ENCODE measurements at regions not wholly inside any gene's neighbourhood (a gene's known extent, or its start where the extent isn't known, plus 50 kb on each side); places are given as distances from the start of the nearest gene placed in this dataset.

DNA sequence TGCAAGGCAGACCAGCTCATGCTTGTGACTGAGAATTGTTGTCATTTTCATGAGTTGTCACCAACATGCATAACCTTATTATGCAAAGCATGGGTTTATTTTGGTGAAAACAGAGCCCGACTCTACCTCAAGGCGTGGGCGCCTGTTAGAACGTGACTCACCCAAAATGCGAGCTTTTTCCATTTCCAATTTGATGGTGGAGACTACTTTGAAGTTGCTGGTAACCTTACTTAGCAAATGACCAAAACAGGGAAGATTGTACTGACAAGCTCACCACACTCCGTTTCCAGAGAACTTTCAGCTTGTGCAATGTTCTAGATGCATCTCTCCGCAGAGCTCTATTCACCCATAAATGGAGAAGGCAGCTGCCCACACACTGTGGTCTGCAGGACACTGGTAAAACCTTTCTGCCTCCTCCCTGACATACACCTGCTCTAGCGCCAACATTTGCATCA is 284.5 kb downstream of the MAF start:
- Mint-ChIP-seq H3K4me3 (peak overlapping the region; percentile 50), H3K9me3 (no peaks in the 10 kb centered on the region), H3K27ac (peak overlapping the region; percentile 80), H3K4me1 (ENCODE audit: low read depth) (peaks cover 21% of the 10 kb centered on the region), H3K27me3 (peaks cover 57% of the 10 kb centered on the region), H3K36me3 (ENCODE audit: low read depth) (no peaks in the 10 kb centered on the region)

DNA sequence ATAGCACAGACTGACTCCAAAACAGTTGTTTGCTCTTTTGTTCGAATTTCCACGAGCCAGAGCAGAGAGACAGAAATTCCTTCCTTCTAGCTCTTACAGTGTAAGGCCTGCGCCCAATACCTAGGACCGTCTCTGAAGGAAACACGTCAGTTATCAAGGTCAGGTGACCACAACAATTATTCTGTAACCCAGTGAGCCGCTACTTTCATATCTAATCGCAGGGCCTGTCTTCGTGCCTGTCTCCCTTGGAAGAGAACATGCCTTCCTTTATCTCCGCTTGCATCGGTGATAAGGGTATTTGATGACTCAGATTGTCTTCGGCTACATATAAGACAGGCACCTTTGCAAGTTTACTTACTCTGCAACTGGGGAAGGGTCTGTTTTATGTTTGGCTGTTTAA is 288.0 kb downstream of the MAF start:
- no peak overlapping the region for H3K27ac Mint-ChIP-seq
- no peaks in the 10 kb centered on the region for H3K36me3 Mint-ChIP-seq (ENCODE audit: low read depth)
- H3K4me1 Mint-ChIP-seq (ENCODE audit: low read depth): peaks cover 29% of the 10 kb centered on the region
- H3K4me3 Mint-ChIP-seq: no peak overlapping the region
- no peaks in the 10 kb centered on the region for H3K9me3 Mint-ChIP-seq
- peaks cover 35% of the 10 kb centered on the region for H3K27me3 Mint-ChIP-seq

DNA sequence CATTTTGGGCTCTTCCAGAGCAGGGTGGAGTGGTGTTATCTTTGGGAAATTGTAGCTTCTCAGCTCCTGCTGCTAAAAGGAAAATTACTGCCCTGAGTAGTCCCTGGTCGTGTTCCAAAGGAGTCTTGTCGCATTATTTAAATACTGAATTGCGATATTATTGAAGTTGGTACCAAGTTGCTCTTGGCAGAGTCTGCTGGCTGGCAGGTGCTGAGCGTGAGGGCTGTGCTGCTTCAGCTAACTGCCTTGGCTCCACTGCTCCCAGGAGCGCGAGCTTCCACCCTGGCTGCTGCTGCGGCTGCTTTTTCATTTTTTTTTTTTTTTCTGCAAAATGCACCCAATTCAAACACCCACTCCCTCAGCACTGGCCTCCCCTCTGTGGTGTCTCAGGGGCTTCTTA is 289.8 kb downstream of the MAF start:
- Mint-ChIP-seq H3K27me3 (peaks cover 26% of the 10 kb centered on the region), H3K27ac (no peak overlapping the region), H3K9me3 (no peaks in the 10 kb centered on the region), H3K36me3 (ENCODE audit: low read depth) (no peaks in the 10 kb centered on the region), H3K4me3 (no peak overlapping the region), H3K4me1 (ENCODE audit: low read depth) (peaks cover 16% of the 10 kb centered on the region)

DNA sequence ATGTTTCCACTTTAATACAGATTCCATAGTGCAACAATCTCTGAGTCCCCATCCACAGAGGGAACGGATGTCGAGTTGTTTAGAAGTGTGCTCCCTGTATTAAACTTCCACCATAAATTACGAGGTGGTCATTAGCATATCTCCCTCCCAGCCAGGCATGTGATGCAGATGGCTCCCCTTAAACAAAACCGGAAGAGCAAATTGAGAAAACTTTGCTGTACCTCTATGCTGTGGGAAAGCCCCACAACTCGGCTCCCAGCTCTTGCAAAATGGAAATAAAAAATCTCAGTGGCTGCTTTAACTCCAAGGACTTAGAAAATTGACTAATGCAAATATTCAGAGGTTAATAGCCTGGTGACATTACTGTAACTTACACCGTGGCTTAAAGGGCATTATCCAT is 290.9 kb downstream of the MAF start:
- peaks cover 29% of the 10 kb centered on the region for H3K27me3 Mint-ChIP-seq
- H3K9me3 Mint-ChIP-seq: no peaks in the 10 kb centered on the region
- no peak overlapping the region for H3K27ac Mint-ChIP-seq
- H3K4me1 Mint-ChIP-seq (ENCODE audit: low read depth): peaks cover 10% of the 10 kb centered on the region
- H3K36me3 Mint-ChIP-seq (ENCODE audit: low read depth): no peaks in the 10 kb centered on the region
- H3K4me3 Mint-ChIP-seq: no peak overlapping the region

DNA sequence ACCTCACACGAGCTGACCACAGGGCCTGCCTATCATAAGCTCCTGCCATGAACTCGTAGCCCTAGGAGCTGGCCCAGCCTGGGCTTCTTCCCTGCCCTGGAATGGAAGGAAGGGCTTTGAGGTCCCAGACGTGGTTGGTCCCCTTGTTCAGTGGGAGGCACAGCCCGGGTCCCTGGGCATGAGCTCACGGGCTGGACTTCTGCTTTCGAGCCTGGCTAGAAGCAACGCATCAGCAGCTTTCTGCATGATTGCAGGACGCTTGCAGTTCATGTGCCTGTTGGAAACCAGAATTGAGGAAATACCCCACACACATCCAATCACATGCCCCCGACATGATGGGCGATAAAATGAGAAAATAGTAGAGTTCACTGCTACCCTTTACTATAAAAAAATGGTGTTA is 293.3 kb downstream of the MAF start:
- Mint-ChIP-seq H3K4me1 (ENCODE audit: low read depth) (peaks cover 10% of the 10 kb centered on the region), H3K9me3 (no peaks in the 10 kb centered on the region), H3K4me3 (no peak overlapping the region), H3K27me3 (peaks cover 31% of the 10 kb centered on the region), H3K27ac (no peak overlapping the region), H3K36me3 (ENCODE audit: low read depth) (no peaks in the 10 kb centered on the region)

DNA sequence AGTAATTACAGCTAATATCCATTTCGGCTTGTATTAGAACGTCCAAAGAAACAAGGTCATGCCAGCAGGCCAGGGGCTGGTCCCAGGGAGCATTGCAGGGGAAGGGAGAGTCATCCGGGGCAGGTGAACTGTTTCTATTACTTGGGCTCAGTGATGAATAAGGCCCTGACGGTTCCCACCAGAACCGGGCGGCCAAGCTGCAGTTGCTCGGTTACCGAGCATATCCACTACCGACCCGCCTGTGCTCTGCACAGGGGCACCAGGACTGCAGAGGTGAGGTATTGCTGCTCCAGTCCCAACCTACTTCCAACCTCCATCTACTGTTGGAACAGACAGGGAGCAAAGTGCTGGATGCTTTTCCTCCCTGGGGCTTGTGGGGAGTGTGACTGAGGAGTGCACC is 295.5 kb downstream of the MAF start:
- Mint-ChIP-seq H3K4me1 (ENCODE audit: low read depth) (peaks cover 8% of the 10 kb centered on the region), H3K27ac (no peak overlapping the region), H3K36me3 (ENCODE audit: low read depth) (no peaks in the 10 kb centered on the region), H3K9me3 (no peaks in the 10 kb centered on the region), H3K27me3 (peaks cover 22% of the 10 kb centered on the region), H3K4me3 (no peak overlapping the region)

DNA sequence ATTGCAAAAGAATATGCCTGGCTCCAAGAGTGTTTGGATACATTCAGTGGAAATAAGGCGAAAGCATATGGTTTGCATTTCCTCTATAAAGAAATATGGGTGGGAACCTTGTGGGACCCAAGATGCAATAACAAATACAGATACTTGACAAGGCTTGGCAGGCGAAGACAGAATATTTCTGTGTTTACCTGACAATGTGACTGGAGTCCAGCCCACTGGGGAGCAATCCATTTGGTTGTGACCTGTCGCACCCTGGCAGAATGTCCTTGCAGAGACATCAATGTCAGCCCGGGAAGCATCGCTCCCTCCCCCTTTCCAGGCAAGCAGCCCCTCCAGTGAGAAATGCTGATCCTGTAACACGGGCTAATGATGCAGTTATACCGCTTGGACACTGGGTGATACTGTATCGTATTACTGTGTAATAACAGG is 296.6 kb downstream of the MAF start:
- Mint-ChIP-seq H3K27ac (no peak overlapping the region), H3K4me1 (ENCODE audit: low read depth) (no peaks in the 10 kb centered on the region), H3K27me3 (peaks cover 21% of the 10 kb centered on the region), H3K9me3 (no peaks in the 10 kb centered on the region), H3K36me3 (ENCODE audit: low read depth) (no peaks in the 10 kb centered on the region), H3K4me3 (no peak overlapping the region)

DNA sequence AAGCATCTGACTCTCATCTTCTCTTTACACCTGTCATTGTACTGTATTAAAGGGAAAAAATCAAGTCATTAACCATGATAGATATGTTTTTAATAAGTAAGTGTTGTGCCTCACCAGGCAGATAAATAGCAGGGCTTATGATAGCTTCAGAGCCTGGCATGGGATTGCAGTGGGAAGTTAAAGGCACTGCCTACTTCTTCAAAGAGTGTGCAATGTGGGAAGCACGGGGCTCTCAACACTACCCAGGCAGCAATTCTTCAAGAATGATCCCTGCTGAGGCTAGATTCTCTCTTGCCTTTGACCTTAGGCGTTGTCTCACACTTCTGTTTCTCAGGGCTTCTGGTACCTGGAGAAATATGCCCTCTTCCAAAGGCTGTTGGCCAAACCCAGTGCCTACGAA is 297.3 kb downstream of the MAF start:
- no peaks in the 10 kb centered on the region for H3K9me3 Mint-ChIP-seq
- no peak overlapping the region for H3K4me3 Mint-ChIP-seq
- H3K27ac Mint-ChIP-seq: no peak overlapping the region
- H3K36me3 Mint-ChIP-seq (ENCODE audit: low read depth): no peaks in the 10 kb centered on the region
- H3K27me3 Mint-ChIP-seq: peaks cover 20% of the 10 kb centered on the region
- H3K4me1 Mint-ChIP-seq (ENCODE audit: low read depth): no peaks in the 10 kb centered on the region

DNA sequence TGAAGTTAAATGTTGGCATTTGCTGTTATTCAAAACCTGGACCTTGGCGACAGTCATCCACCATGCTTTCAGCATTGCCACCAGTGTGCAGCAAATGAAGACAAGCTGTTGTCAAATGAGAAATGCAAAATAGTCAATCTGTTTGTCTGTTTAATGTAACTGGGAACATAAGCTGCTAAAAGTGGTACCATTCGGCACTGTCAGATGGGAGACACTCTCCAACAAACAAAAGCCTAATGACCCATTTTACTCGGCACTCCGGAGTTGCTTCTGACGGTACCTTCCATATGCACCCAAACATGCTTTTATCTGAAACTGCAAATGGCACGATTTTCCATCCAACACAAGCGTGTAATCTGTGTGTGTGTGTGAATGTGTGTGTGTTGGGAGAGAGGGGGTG is 297.8 kb downstream of the MAF start:
- Mint-ChIP-seq H3K4me1 (ENCODE audit: low read depth) (no peaks in the 10 kb centered on the region), H3K27me3 (peaks cover 21% of the 10 kb centered on the region), H3K27ac (no peak overlapping the region), H3K4me3 (no peak overlapping the region), H3K9me3 (no peaks in the 10 kb centered on the region), H3K36me3 (ENCODE audit: low read depth) (no peaks in the 10 kb centered on the region)

DNA sequence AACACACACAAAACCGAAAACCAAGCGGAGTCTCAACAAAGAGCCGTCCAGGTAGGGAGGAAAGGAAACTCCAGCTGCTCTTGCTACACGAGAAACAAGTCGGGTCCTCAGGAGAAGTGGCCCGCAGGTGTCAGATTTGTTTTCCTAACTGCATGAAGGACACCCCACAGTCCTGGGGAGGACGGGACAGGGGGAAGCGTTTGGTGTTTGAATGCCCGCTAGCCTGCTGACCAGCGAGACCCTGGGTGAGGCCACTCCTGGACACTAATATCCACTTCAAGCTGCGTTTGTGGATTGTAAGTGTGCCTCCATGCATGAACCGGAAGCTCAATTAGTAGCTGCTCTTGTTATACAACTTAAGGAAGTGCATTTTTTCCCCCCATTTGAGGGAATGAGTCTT is 299.5 kb downstream of the MAF start:
- Mint-ChIP-seq H3K4me1 (ENCODE audit: low read depth) (peaks cover 4% of the 10 kb centered on the region), H3K36me3 (ENCODE audit: low read depth) (no peaks in the 10 kb centered on the region), H3K9me3 (no peaks in the 10 kb centered on the region), H3K27me3 (peaks cover 26% of the 10 kb centered on the region), H3K4me3 (no peak overlapping the region), H3K27ac (no peak overlapping the region)

DNA sequence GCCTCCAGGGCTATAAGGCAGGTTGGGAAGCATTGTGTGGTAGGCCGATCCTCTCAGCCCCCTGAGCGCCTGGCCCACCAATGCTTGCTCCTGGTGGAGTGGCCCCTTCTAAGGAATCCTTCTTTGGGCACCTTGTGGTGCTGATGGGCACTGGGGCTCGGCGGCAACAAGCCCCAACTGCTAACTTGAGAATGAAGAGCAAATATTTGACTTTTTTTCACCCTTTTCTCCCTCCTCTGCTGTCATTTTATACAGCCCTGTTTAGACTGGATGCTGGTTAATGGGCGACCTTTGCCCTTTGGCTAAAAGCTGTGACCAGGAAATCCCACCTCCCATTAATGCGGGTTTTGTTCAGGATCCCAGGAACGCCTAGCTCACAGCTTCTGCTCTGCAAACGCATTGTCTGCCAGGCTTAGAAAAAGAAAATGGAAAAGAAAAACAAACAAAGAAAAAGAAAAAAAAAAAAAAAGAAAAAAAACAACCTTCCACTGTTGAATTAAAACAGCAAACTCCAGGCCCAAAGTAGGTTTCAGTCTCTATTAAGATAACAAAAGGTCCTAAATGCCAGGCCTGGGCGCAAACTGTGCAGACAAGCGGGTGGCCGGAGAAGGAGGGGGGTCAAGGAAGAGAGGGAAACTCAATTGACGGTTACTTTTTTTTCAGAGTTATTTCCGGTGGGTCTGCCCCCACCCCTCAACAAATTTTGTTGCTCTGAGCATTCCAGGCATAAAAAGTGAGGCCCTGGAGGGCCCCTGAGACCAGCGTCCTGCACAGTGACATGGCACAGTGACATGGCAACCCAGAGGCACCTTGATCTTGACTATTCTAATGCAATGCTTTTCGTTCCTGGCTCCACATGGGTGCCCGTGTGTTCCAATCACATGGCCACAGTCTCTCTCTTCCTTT is 301.4 kb downstream of the MAF start:
- Mint-ChIP-seq H3K9me3 (no peaks in the 10 kb centered on the region), H3K36me3 (ENCODE audit: low read depth) (no peaks in the 10 kb centered on the region), H3K27me3 (peaks cover 29% of the 10 kb centered on the region), H3K4me1 (ENCODE audit: low read depth) (peaks cover 4% of the 10 kb centered on the region), H3K4me3 (no peak overlapping the region), H3K27ac (no peak overlapping the region)

DNA sequence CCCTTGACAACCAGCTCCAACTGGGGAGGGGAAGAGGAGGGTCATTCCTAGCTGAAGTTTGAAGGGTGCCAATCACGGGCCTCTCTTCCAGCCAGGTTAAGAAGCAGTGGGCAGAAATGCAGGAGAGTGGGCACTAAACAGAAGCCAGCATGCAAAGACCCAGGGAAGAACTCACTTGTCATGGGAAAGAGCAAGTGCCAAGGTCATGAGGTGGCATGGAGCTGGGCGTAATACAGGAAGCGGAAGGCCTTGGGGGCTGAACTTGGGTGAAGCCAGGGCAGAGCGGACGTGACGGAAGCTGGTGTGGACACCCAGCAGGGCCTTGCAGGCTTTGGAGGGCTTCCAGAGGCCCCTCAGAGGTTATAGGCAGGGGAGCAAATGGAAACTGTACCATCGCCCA is 302.1 kb downstream of the MAF start:
- H3K27me3 Mint-ChIP-seq: peaks cover 34% of the 10 kb centered on the region
- no peak overlapping the region for H3K27ac Mint-ChIP-seq
- no peaks in the 10 kb centered on the region for H3K36me3 Mint-ChIP-seq (ENCODE audit: low read depth)
- H3K9me3 Mint-ChIP-seq: no peaks in the 10 kb centered on the region
- H3K4me1 Mint-ChIP-seq (ENCODE audit: low read depth): peaks cover 4% of the 10 kb centered on the region
- no peak overlapping the region for H3K4me3 Mint-ChIP-seq

DNA sequence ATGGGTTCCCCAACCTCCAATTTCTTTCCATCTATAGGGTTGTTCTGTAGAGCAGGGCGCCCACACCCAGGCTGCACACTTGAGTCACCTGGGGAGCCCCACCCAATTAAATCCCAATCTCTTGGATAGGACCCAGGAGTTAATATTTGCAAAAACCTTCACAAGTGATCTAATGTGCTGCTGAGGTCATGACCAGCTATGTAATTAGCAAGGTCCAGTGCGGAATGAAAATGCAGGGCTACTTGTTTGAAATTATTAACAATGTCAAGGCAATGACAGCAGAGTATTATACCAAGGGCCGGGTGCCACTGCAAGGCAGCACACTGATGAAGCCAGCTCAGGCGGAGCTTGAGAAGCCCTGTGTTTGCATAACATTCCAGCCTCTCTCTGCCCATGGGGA is 302.7 kb downstream of the MAF start:
- Mint-ChIP-seq H3K4me3 (no peak overlapping the region), H3K27ac (no peak overlapping the region)

DNA sequence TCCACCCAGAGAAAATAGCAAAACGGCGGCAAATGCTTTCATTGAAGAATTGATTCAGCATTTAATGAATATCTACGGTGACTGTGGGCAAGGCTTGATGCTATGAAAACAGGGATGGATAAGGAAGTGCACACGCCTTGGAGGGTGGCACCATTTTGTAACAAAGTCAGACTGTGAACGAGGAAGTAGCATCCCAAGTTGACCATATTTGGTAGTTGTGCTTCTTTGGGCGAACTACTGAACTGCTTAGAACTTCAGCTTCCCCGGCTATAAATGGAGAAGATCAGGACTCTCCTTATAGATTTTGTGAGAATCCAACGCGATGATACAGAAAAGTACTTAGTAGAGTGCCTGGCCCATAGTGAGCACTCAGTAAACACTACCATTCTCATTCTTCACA is 303.2 kb downstream of the MAF start:
- Mint-ChIP-seq H3K27ac (no peak overlapping the region), H3K36me3 (ENCODE audit: low read depth) (no peaks in the 10 kb centered on the region), H3K9me3 (no peaks in the 10 kb centered on the region), H3K27me3 (peaks cover 28% of the 10 kb centered on the region), H3K4me1 (ENCODE audit: low read depth) (peaks cover 4% of the 10 kb centered on the region), H3K4me3 (no peak overlapping the region)

More for the DNA sequence above, 302.7 kb downstream of the MAF start:
- Mint-ChIP-seq H3K36me3 (ENCODE audit: low read depth) (no peaks in the 10 kb centered on the region), H3K9me3 (no peaks in the 10 kb centered on the region), H3K27me3 (peaks cover 31% of the 10 kb centered on the region), H3K4me1 (ENCODE audit: low read depth) (peaks cover 4% of the 10 kb centered on the region)

DNA sequence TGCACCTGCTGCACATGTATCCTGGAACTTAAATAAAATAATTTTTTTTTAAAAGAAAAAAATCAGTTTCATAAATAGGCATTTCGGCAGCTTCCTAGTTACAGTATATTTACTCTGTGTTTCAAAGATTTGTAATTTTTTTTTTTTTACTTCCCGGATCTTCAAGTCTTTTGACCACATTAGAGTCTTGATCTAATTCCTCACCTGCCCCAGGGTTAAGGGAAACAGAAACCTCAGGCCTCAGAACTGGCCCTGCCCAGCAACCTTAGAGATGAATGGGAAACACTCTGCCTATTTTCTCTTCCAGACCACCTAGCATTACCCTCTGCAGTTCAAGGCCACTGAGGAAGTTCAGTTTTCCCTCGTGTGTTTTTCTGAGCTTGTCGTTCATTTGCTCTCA is 304.0 kb downstream of the MAF start:
- Mint-ChIP-seq H3K9me3 (peaks cover 3% of the 10 kb centered on the region), H3K4me1 (ENCODE audit: low read depth) (peaks cover 4% of the 10 kb centered on the region), H3K36me3 (ENCODE audit: low read depth) (no peaks in the 10 kb centered on the region), H3K4me3 (no peak overlapping the region), H3K27me3 (peaks cover 35% of the 10 kb centered on the region), H3K27ac (no peak overlapping the region)

DNA sequence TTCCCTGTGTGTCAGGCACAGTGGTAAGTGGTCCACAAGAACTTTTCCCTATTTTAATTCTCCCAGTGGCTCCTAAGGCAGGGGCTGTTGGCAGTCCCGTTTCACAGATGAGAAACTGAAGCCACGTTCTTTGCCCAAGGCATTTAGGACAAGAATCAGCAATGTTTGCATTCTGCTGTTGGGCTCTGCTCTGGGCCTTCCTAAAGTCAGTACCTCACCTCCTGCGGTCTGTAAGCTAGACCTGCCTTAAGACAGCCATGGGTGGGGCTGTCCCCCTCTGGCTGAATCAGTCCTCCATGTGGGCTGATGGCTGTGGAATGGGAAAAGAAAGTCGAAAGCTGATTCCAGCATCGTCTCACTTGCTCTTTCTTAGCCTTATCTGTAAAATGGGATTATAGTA is 304.8 kb downstream of the MAF start:
- peaks cover 40% of the 10 kb centered on the region for H3K27me3 Mint-ChIP-seq
- no peaks in the 10 kb centered on the region for H3K36me3 Mint-ChIP-seq (ENCODE audit: low read depth)
- peaks cover 4% of the 10 kb centered on the region for H3K4me1 Mint-ChIP-seq (ENCODE audit: low read depth)
- no peak overlapping the region for H3K4me3 Mint-ChIP-seq
- H3K9me3 Mint-ChIP-seq: peaks cover 3% of the 10 kb centered on the region
- H3K27ac Mint-ChIP-seq: no peak overlapping the region

Data from stimulated activated naive CD8-positive, alpha-beta T cell treated with anti-CD3 and anti-CD28 coated beads, Interleukin-15, Interleukin-2, amounts not matched to agents 100 ng/mL and 50 ng/mL, for 24 hours (primary cell).